Neural progenitor cell (in vitro differentiated cells): ENCODE measurements at regions not wholly inside any gene's neighbourhood (a gene's known extent, or its start where the extent isn't known, plus 50 kb on each side); places are given as distances from the start of the nearest gene placed in this dataset.

ENCODE experiments used
- CTCF ChIP-seq: fragments of 200-600 bp; sonication (generic); IDR thresholded peaks from 2 replicates; pipeline ENCODE4 v1.5.1; 2017; ENCODE audit warnings: antibody characterized with exemption, mild to moderate bottlenecking
- EZH2 ChIP-seq: fragments of 200-600 bp; sonication (generic); IDR thresholded peaks from 2 replicates; pipeline ENCODE4 v1.6.1; 2017; ENCODE audit warnings: antibody characterized with exemption, mild to moderate bottlenecking, moderate library complexity
- EZH2phosphoT487 ChIP-seq: fragments of 200-600 bp; sonication (generic); IDR thresholded peaks from 2 replicates; pipeline ENCODE4 v1.6.1; 2017; ENCODE audit warnings: antibody characterized with exemption

DNA sequence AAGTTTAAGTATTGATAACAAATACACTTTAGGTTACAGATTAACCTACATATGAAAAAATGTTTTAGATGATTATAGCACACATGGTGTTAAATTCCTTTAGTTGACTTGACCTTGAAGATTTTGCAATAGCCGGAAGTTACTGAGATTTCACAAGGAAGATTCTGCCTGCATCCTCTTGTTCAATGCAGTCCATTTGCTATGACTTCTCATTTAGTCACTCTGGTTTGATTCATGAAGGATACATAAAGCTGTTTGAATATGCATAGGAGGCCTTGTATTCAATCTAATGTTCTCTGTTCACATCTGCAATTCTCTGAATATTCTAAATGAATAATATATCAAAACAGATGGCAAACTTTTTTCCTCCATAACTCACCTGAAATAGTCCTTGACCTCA, 870.2 kb upstream of the GOT2 start:
- TF ChIP-seq CTCF, result no peak
- no peak for TF ChIP-seq EZH2
- no peak for TF ChIP-seq EZH2phosphoT487
